GM19238 (cell line): ENCODE measurements at regions not wholly inside any gene's neighbourhood (a gene's known extent, or its start where the extent isn't known, plus 50 kb on each side); places are given as distances from the start of the nearest gene placed in this dataset.

ENCODE experiments used
- DNase-seq: peaks from one replicate; pipeline ENCODE4 v3.0.0; 2011; ENCODE audit warnings: low spot score; ENCODE audit not compliant: insufficient read length

DNA sequence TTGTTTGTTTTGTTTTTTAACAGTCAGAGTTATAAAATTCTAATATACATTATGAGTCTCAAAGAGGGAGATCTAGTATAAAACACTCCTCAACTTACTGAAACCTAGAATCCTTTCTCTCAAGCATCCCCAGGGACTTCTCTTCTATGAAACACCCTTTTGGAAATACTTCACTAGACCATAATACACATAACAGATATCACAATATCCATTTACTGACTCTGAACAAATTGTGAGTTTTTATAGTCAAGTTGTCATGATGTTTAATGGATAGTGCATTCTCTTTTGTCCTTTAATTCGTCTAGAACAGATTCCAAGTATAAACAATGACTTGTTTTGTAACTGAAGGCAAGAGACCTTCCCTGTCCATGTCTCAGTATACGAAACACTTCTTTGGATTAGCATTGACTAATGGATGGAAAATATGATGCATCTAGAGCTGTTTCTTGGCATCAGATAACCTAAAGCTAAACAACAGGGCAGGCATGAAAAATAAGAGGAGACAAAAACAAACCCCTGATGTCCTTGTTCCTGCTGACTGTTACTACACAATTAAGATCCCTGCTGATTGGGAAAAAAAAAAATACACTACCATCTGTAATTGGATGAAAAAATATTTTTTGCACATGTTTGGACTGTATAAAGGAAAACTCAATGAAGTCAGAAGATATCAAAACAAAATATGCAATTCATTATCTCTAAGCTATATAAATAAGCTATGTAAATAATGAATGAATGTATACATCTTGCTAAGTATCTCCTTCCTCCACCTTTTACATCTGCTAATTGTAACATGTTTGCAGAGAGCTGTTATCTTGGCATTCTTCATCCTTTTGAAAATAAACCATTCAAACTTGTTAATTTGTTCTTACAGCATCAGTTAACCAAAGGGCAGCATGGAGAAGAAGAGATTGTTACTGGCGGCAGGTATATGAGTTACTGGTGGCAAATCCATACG, 214.2 kb downstream of the LACC1 start:
- DNase-seq = no peak

DNA sequence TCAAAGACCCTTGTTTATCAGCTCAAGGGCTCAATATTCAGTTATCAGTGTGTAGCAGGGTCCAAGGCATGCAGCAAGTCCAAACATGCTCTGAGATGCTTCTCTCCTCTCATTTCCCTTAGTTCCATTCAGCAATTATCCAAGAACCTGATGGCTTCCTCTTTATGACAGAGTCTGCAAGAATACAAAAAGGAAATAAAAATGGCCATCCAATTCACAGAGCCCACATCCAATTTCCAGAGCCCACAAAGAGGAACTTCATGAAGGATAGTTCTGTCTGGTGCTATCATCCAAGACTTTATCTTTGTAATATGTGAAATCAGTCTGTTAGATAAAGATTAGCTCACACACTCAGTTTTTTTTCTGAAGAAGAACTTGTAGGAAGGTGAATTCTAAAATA, 217.2 kb downstream of the LACC1 start:
- DNase-seq = no peak

DNA sequence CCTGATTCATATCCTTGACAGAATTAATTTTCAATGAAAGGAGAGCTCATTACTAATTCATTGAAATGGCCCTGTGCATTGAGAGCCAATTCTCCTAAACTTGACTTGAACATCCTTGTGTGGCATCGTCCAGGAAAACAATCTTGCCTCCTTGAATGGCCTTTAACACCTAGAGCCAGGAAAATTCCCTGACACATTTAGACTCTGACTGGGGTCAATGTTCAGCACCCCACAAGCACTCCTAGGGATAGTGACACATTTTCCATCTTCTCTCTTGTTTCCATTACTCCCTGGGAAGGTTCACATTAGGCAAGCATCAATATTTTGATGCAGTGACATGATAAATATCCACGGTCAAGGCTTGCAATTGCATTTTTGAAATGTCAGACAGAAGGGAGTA, 218.9 kb downstream of the LACC1 start:
- no peak for DNase-seq

DNA sequence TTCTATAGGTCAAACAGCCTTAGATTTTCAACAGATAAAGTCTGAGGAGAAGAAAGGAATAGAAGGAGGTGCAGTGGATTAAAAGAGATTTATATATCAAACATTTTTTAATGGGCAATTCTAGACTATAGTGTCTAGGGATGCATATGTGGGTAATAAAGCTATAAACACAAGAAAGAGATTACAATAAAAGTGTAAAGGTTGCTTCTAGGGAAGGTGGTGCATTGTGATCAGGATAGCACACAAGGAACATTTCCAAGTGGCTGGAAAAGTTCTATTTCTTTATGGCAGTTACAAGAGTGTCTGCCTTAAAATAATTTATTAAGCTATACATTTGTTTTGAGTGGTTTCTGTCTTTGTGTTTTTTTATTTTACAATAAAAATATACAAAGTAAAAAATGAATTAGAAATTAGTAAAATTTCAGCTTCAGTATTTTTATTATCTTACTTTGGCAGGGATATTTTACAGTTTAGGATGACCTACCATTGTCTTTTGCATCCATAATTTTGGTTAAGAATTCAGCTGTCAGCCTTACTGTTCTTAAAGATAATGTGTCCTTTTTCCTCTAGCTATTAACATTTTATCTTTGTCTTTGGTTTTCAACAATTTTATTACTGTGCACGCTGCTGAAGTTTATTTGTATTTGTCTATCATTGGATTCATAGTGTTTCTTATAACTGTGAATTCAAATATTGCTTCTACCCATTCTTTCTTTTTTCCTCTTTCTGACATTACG, 221.8 kb downstream of the LACC1 start:
- no peak for DNase-seq

DNA sequence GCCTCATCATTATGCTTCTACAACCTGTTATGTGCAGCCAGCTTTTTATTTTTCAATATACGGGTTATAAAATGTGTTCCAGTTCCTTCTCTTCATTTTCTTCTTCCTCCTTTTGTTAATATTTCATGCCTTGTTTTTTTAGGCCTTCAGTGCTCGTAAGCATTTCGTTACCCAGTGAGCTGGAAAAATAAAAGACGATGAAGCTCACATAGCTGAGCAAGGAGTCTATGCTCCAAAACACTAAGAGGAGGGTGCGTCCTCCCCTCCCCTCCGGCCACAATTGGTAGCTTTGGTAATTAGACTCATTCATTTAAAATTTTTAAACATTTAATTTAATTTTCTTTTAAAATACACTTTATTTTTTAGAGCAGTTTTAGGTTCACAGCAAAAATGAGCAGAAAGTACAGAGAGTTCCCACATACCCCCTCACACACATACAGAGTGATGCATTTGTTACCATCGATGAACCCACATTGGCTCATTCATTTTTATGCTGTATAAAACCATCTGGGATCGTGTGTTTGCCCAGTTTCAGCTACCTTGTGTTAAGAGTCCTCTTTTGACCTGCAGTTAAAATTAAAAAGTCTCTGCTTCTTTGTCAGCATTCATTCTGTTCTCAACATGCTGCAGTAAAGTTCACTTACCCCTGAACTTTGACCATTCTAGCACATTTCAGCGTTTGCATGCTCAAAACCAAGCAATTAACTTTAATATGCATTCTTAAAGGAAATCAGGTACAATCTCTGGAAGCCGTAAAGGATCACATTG, 223.9 kb downstream of the LACC1 start:
- DNase-seq = no peak

DNA sequence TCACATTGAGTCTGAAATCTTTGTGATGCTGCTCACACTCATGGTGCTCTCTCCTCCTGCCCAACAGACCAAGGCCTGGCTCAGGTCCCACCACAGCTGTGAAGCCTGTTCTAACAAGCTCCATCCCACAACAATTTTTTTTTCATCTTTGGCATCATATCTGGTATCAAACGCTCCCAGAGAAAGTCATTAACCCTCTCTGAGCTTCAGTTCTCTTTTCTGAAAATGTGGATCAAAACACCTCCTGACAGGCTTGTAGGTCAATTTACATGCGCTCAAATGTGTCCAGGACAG, 224.4 kb downstream of the LACC1 start:
- no peak for DNase-seq

DNA sequence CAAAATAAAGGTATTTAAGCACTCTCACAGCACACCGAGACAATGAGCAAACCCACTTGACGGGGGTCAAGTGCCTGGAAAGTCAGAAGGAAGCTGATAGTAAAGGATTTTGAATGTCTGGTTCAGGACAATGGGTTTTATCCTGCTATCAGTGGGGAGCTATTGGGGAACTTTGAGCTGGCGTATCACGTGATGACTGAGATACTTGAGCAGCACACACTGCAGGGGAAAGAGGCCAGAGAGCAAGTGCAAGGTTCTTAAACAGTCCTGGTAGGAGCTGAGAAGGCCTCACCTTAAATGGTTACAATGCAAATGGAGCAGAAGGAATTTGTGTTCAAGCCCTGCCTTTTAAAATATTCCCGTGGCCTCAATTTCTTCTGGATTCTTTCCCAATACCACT, 225.3 kb downstream of the LACC1 start:
- DNase-seq = no peak

DNA sequence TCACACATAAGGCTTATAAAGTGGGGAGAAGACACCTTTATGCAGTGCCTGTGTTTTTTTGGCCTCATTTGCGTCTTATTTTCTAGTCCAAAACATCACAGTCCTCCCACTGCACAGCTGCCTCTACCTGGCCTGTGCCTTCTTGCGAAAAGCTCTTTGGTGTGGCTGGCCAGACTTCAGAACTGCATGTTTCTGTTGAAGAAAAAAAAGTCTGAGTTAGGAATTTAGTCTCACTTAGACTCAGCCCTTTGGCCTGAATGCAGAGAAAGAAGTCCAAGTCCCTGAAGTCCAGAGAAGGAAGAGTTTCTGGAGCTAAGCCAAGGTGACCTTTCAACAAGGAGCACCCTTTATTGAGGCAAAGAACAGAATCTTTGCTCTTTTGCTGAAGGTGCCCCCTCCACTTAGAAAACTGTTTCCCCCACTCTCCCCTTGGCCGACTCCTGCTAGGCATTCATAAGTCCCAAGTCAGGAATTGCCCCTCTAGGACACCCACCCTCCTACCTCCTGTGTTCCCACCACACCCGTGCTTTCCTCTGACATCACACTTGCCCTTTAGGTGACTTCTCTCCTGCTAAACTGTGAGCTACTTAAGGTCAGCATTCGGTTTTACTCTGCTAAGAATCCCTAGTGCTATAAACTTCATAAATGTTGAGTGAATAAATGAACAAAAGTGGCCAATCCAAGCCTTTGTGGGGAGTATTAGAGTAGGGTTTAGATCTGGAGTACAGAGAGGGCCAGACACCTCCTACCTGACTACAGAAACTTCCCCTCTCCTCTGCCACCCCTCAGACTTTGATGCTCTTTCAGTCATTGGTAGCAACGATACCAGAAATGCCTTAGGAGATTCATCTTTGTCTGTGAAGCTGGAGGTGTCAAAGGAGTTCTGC, 226.8 kb downstream of the LACC1 start:
- no peak for DNase-seq

DNA sequence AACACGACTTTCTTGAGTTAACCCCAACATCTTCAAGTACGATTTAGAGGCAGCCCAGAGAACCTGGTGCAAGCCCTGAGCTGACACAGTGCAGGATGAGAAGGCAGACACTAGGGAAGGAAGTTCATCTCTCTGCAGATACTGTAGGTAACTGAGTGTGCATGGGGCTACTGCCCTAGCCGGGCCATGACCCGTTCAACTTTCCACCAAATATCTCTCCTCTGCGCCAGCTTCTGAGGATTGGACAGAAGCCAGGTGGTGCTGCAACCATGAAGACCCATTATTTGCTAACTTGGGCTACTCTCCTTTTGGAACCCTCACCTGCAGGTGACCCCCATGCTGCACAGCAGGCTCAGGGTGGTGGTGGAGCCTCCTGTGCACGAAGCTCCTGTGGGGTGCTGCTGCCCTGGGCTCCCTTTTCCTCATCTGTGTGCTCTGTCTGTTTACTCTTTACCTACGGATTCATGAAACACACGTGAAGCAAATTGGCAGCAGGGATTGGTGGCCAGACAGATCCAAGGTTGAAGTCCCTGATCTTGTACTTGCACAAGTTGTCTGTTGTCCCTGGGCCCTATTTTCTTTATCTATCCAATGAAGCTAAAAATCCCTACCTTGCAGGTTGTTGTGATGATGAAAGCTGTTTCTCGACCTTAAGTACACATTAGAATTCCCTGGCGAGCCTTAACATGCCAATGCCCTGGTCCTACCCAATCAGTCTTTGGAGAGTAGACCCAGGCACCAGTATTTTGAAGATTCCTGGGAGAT, 227.8 kb downstream of the LACC1 start:
- no peak for DNase-seq

DNA sequence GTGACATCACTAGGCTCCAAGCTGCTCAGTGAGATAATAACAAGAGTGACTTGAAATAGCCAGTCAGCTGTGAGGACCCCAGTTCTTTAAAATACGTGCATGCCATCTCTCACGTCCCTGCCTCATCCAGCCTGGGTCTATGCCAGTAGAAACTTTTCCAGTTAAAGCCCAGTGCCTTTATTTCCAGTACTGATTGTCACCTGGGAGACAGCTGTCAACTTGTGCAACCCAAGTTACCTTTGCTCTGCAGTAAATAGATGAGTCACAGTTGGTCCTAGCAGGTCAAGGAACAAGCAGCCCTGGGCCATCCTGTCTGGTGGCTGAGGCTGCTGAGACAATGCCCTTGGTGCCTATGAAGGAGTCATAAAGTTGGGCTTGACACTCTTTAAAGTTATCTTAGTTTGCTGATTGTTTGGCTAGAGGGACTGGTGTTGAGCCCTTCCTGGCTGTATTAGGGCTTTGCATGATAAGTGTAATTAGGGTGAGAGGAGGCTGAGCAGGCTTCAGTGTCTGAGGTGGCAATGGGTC, 228.7 kb downstream of the LACC1 start:
- no peak for DNase-seq

DNA sequence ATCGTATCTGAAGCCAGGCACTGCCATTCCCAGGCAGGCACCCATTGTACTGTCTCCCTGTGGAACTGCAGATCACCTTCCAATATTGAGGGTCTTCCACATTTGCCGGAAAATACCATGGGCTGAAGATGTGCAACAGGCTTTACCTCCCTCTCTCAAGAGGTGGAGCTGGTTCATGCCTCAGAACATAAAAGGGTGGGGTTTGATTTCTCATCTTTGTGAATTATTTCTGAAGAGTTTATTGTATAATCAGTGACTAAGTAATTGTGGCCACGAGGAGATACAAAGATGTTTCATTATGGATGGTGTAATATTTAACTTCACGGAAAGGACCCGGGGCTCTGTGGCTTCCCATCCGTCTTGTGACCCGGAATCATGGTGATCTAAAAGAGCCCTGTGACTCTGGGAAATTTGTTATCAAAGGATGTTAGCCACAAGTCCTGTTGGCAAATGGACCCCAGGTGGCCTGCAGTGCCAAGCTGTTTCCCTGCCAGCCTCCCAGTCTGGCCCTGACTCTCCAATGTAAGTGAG, 230.5 kb downstream of the LACC1 start:
- DNase-seq = no peak

DNA sequence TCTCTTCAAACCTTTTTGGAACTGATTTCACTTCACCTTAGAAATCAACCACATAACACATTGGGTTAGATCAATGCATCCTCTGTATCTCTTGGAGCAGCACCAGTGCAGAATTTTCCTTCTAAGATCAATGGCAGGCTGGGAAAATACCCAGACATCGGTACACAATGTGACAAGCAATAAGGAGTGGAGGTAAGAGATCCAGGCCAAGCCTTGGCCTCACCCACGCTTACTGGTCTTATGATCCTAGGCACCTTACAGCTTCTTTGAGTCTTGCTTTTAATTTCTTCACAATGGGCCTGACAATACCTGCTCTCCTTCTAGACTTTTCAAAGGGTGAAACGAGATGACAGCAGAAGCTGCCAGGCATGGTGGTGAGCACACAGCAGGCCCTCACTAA, 232.0 kb downstream of the LACC1 start:
- no peak for DNase-seq

DNA sequence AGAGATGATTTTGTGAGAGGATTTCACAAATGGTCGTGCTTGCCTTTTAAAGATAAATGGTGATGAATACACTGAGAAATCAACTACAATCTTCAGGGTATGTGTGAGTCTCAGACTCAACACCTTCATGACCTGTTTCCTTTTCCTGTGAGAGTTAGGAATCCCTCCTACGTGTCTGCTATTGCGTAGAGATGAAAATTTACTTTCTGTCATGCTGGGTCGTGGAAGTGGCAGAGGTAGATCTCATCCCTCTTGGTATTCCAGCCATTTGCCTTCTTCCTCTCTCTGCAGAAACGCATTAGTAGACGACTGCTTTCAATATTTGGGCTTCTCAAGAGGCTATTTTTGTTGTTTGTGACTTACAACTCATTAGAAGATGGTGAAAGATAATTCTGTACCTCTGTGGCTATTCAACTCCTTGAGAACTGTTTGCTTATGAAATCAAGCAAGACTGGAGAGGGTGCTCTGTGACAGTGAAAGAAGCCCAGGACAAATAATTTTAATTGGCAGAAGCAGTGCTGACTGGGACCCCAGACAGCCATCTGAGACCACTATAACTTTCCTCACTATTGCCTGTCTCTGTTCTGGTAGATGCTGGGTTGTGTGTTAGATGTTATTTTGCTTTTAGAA, 233.1 kb downstream of the LACC1 start:
- no peak for DNase-seq

DNA sequence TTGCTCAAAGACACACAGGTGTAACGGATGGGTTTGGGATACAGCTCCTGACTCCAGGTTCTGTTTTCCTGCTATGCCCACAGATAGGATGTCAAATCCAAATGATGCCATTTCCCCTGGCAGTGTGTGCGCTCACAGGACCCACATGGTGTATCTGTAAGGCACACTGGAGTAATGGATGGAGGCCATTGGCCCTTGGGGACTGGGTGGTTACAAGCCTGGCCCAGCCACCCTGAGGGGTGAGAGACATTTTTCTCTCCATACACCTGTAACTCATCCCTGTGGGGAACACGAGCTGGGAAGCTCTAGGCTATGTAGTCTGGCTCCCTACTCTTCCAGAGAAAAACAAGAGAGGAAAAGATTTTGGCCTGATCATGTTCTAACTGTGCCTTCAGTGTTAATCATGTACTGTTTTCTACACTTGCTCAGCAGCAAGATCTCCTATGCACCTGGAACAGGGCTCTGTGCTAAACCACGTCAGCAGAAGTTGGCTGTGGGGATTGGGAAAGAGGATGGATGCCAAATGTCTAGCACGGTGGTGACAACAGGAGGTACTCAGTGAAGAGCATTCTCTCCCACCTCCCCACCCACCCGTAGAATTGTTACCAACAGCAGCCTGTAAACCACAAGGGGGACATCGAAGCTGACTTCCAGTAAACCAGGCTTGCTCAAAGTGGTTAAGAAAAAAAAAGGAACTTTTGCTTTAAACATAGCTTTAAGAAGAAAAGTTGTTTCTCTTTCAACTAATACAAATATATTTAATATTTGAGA, 237.0 kb downstream of the LACC1 start:
- no peak for DNase-seq

DNA sequence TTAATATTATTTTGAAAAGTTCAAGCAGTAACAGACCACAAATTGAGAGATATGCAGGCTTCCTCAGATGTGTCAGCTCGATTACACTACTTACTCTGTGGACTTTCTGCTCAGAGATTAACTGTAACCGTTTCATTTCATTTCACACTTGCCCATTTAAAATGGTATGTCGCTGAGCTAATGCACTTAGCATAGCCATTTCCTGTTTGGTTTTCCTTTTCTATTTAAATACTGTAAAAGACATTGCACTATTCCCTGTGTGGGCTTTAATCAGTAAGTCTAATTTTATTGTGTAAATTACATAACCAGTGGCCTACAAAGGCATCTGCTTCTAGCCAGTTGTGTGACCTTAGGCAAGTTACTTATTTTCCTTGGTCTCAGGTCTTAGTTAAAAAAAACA, 237.6 kb downstream of the LACC1 start:
- no peak for DNase-seq

DNA sequence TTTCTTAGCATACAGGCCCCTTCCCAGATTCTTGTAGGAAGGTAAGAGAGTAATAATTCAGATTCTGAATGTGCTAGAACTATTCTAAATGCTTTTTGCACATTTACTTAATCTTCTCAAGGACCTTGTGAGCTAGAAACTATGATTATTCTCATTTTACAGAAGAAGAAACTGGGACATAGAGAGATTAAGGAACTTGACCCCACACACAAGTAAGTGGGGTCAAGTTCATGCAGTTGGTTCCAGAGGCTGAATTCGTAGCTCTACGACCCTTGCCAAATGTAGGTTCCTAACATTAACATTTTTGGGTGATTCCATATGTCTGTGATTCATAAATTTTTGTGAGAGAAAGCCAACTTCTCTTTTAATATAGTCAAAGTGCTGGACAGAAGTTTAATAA, 238.1 kb downstream of the LACC1 start:
- DNase-seq = no peak

DNA sequence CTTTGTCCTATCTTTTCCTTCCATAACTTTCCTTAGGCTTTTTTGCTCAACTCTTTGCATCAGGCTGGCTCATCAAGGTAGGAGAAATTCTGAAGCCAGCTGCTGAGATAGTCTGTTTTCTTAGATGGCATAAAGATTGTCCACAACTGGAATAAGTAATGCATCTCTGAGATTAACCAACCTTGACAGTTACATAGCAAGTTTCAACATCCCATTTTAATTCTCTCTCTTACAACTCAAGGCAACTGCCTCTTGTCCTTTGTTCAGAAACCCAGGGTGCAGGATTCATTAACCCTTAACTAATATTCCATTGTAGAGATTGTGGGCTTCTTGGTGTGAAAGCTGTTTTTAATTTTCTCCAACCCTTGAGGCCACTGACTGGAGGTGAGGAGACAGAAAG, 239.2 kb downstream of the LACC1 start:
- DNase-seq = no peak

DNA sequence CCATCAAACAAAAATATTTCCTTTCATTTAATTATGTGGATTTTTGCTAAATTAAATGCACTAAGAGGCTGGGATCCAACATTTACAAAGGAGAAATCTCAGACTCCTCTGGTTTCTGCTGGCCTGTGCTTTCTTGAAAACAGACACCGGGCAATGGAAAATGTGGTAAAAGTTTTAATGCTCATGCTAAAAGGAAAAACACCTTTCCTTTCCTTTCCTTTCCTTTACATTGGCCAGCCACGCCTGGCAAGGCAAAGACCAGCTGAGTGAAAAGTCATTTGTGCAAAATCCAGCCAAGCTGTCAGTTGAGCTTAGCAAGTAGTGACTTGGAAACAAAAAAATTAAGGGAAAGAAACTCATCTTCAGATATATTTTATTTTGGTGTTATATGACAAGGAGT, 240.3 kb downstream of the LACC1 start:
- DNase-seq = no peak
